GM18499 (cell line): ENCODE measurements at regions not wholly inside any gene's neighbourhood (a gene's known extent, or its start where the extent isn't known, plus 50 kb on each side); places are given as distances from the start of the nearest gene placed in this dataset.

ENCODE experiments used
- ATAC-seq: cut with Tn5 transposase; IDR thresholded peaks from one replicate; pipeline ENCODE4 v1.9.1; 2021; ENCODE audit warnings: moderate number of reproducible peaks; ENCODE audit not compliant: insufficient read depth, unreplicated experiment

GRCh38 chr2:19810637-19811036, 91.1 kb downstream of the TTC32 start:
- no peak for ATAC-seq

- ATAC-seq = peak; percentile 66
Observed at GRCh38 chr2:19810148-19810547, 91.6 kb downstream of the TTC32 start.

DNA sequence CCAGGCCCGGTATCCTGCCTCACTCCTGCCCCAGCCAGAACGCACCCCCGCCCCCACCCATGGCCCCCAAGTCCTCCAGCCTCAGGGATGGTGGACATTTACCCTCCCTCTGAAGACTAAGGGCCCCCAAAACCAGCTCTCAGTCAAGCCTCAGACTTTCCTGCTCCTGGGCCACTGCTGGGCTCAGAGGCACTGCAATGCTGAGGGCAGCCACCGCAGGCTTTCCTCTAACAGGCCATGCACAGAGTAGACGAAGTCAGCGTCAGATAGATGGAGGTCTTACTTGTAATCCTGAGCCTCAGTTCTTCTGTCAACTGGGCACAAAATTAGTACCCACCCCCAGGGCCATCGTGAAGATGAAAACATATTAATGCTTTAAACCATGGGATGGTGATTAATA, 92.6 kb downstream of the TTC32 start:
- no peak for ATAC-seq

GRCh38 chr2:19807866-19808265, 93.9 kb downstream of the TTC32 start:
- ATAC-seq = no peak

- no peak for ATAC-seq
Observed at GRCh38 chr2:19807346-19807745, 94.4 kb downstream of the TTC32 start.

- ATAC-seq = no peak
Observed at GRCh38 chr2:19806591-19806990, 95.2 kb downstream of the TTC32 start.

GRCh38 chr2:19806131-19806530, 95.7 kb downstream of the TTC32 start:
- no peak for ATAC-seq

DNA sequence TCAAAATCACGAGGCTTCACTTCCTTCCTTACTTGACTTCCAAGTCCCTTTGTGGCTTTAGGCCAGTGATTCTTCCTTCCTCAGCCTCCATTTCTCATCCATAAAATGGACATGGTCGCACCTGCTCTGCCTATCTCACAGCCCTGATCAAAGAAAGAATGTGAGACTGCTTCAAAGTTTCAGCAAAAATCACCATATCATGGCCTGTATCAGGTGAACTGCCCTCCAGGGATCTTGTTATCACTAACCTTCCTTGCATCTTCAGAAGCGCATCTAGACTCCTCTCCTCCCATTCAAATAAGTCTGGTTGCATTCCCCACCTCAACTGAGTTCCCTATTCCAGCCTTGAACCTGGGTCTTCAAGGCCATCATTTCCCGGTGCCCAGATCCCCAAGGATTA, 96.5 kb downstream of the TTC32 start:
- ATAC-seq = no peak

- no peak for ATAC-seq
Observed at GRCh38 chr2:19804639-19805260, 97.0 kb downstream of the TTC32 start.

DNA sequence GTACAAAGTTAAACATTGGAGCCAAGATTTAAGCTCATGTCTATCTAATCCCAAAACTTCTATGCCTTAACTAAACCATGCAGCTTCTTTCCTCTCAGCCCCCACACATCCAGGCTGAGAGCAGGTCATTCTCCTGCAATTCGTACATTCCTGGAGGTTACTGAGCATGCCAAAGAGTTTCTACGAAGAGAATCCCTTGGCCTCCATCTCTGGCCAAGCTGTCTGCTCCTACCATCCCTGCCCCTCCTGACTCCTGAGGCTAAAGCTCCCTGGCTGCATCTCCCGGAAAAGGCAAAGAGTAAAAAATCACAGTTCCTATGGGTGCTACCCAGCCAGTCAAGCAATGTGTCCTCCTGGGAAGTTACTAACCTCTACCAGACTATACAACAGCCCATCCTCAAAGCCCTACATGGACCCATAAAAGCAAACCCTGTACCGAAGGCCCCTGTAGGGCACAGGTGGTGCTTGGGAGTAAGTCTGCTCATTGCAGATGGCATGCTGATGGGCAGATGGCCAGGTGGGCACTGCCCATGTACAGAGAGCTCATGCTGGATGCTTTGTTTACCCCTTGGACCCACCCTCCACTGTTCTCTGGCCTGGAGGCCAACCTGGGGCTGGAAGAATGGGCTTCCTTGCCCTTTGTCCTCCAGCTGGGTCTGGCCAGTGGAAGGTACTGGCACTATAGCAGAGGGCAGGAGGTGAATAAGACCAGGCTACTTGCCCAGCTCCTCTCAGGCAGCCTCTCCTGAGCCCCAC, 99.5 kb downstream of the TTC32 start:
- ATAC-seq = no peak

- ATAC-seq = no peak
Observed at GRCh38 chr2:19801367-19802080, 100.3 kb downstream of the TTC32 start.

- ATAC-seq = no peak
Observed at GRCh38 chr2:19800796-19801195, 101.0 kb downstream of the TTC32 start.

GRCh38 chr2:19799881-19800780, 101.7 kb downstream of the TTC32 start:
- no peak for ATAC-seq

DNA sequence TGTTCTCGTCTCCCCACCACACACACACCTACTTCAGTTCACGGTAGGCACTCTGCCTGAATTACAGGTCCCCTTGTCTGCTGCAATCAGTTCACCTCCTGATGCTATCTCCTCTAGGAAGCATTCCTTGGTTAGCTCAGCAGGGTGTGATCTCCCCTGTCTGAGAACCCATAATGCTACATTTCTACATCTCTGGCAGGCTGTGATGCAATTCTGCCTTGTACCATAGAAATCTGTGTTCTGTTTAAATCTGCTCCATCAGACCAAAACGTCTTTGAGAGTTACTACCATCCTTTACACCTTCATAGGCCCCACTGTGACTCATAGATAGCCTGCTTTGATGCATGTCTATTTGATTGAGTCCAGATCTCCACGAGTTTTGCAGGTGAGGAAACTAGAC, 103.9 kb downstream of the TTC32 start:
- ATAC-seq = no peak

GRCh38 chr2:19797243-19797810, 104.5 kb downstream of the TTC32 start:
- ATAC-seq = no peak

- ATAC-seq = no peak
Observed at GRCh38 chr2:19796035-19796695, 105.6 kb downstream of the TTC32 start.

DNA sequence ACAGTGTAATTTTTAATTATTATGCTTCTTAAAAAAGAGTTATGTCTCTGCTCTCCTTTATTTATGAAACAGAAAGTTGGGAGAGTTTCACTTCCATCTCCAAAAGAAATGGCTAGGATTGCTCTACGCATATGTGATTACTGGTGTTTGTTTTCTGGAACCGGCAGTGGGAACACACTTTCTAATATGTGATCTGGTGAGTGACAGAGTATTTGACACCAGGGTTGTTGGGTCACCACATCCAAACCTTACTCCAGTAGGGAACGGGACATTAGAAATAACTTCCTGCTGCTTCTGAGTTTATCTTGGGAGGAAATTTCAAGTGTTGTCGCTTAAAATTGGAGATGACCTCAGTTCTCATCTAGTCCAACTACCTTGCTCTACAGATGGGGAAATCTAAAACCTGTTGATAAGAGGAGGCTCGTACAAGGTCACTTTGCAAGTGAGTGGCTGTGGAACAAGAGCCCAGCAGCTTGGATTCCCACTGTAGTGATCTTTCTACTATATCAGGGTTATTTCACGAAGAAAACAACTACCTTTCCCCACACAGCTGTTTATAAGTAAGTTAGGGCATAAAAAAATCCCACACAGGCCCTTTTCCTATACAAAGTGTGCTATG, 108.5 kb downstream of the TTC32 start:
- no peak for ATAC-seq

- ATAC-seq = no peak
Observed at GRCh38 chr2:19790291-19790690, 111.5 kb downstream of the TTC32 start.

DNA sequence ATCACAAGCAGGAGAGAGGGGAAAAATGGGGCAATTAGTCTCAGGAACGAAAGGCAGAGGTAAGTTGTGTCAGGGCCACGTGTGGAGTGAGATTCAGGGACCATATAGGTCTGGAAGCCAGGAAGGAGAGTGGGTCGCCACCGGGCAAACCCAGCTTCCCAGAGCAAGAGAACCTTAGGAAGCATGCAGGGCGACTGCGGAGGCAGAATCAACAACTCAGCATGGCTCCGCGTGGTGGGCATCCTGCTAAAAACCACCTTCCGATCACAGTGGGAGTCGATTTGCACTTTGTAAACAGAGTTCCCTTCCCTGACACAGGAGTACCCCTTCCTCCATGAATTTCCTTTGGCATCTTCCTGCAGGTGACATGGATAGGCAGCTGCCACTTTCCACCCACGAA, 114.6 kb downstream of the TTC32 start:
- ATAC-seq = no peak
